ENCODE measurements at regions not wholly inside any gene's neighbourhood (a gene's known extent, or its start where the extent isn't known, plus 50 kb on each side); places are given as distances from the start of the nearest gene placed in this dataset.

DNA sequence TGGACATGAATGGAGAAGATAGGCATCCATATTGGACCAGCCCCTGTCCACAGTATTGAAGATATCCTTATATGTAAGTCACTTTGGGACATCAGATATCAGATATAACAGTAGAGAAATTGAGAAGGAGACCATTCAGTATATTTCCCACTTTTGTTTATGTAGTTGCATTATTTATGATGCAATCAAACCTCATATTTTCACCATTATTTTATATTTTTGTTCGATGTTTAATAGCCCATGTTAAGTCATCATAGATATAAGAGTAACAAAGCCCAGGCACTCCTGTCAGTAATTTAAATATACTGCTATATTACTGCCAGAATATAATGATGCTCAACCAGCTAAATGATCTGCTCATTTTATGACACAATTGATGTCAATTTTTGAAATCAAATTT is 744.5 kb upstream of the EPHA7 start:
- TF ChIP-seq EZH2 (IDR thresholded peaks at IDR 0.05; ENCODE audit: borderline replicate concordance, insufficient read depth, low read depth, low read length, poor library complexity, severe bottlenecking), result no peak
- no peak for TF ChIP-seq CTCF (IDR thresholded peaks at IDR 0.05)

All from B cell (primary cell).